GM12891 (cell line): ENCODE measurements at regions not wholly inside any gene's neighbourhood (a gene's known extent, or its start where the extent isn't known, plus 50 kb on each side); places are given as distances from the start of the nearest gene placed in this dataset.

Experiments
- POLR2A ChIP-seq: IDR thresholded peaks from 2 replicates; pipeline ENCODE4 v1.6.1; 2011; ENCODE audit warnings: low read depth, low read length, control low read depth
- POLR2AphosphoS5 ChIP-seq: IDR thresholded peaks from 2 replicates; pipeline ENCODE4 v1.6.1; 2011; ENCODE audit warnings: low read depth, low read length, control low read depth
- TAF1 ChIP-seq: IDR thresholded peaks from 2 replicates; pipeline ENCODE4 v1.6.1; 2011; ENCODE audit warnings: low read depth, low read length, control low read depth

GRCh38 chr4:186787536-186787935 is 63.9 kb upstream of the FAT1 start:
- no peak for TF ChIP-seq POLR2A
- TF ChIP-seq POLR2AphosphoS5: no peak
- no peak for TF ChIP-seq TAF1
